DMS153 treated with DMSO at 0.1 percent for 48 hours (cell line): ENCODE measurements at regions not wholly inside any gene's neighbourhood (a gene's known extent, or its start where the extent isn't known, plus 50 kb on each side); places are given as distances from the start of the nearest gene placed in this dataset.
"Not testable (repeated sequence)": the region's sequence is repeated elsewhere in the genome, so short reads cannot be mapped to it uniquely, and the experiment has no call there.

Source experiments
- DNase-seq: peaks from one replicate; lab custom pipeline; 2025; ENCODE audit not compliant: unreplicated experiment; lab: John Stamatoyannopoulos, UW

DNA sequence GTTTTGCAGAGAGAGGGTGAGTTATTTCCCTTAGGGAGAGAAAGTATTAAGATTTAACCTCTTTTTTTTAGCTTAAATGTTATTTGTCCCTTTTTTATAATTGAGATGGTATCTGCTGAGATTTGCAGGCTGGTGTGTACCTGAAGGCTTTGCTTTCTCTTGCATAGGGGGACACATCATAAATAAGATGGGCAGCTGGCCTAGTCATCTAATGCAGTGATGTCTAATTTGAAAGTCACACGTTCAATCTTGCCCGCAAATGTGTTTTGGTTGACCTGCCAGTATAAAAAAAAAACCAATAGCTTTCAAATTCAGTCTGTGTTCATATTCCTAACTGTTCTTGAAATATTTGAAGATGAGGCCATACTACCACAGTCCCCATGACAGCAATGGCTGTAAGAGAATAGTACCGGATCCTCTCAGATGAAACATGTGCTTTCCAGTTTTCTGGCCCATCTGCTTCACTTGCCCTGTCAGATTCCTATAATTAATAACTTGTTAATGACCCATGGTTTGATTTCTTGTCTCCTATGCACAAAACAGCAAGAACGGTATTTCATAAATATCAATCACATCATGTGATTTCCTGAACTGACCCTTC is 914.2 kb downstream of the IPMK start:
- no peak for DNase-seq

DNA sequence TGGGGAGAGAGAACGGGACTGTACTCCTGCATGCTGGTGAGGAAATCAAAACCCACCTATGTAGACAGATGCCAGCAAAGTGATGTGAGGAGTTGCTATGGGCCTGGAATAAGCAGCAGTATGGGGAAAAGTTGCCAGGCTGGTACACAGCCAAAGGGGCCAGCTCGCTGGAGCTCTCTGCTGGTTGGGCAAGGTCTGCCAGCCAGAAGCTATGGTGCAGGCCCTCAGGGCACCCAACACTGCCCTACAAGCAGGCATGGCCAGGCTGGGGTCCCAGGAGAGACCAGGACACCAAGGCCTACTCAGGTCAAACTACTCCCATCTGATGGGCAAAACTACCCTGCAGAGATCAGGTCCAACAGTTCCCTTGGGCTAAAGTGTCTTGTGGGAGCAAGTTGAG is 916.6 kb downstream of the IPMK start:
- no peak for DNase-seq

DNA sequence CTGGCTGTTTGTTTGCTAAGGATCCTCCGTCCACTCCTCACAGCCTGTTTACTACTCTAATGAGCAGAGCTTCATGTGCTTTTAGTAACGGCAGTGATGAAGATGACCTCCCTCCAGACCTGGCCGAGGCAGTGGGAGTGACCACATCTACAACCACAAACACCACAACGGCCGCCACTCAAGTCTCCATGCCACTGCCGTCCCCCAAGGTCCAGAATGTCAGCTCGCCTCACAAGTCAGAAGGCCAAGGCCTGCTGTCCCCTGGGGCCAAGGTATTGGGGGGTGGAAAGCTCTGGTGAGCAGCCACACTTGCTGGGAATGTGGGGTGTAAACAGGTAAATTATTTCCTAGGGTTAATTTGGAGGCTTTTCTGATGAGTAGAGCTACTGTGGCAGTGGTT is 926.4 kb downstream of the IPMK start:
- no peak for DNase-seq

DNA sequence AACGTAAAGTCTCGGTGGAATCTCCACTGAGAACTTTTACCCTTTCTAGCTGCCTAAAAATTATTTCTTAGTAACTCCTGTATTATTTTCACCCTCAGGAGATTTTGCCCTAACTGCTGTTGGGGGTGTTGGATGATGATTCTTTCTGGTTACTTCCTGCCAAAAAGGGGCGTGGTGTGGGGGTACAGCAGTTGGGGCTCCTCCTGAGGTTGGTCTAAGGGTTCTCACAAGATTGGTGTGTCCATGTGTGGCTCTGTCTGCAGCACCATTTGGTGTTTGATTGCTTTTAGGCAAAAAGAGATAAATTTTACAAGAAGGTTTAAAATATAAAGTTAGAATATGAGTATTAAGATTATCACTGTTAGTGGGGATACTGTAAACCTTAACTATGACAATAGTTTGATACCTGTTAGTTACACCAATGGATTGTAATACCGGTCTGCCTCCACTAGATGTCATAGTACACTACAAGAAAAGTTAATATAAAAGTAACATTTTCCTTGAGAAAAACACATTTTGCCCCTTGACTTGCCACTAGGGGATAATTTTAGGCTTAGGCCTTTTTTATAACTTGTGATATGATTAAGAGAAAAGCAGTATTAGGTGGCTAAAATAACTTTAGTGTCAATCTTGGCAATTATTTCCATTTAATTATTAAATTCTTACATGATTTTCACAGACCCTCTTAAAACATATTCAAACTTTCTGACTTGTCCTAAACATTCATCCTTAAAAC is 928.7 kb downstream of the IPMK start:
- peak; percentile 27 for DNase-seq

DNA sequence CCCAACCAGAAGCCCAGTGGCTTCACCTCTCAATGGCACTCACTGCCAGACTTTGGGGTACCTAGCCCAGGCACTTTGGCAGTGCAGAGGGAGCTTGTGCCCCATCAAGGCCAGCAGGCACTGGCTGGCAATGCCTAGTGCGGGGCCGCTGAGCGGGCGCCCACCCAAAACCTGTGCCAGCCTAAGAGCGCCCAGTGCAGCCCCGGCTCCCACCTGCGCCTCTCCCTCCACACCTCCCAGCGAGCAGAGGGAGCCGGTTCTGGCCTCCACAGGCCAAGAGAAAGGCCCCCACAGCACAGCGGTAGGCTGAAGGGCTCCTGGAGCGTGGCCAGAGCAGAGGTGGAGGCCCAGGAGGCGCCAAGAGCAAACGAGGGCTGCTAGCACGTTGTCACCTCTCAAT is 930.8 kb downstream of the IPMK start:
- DNase-seq: no peak

DNA sequence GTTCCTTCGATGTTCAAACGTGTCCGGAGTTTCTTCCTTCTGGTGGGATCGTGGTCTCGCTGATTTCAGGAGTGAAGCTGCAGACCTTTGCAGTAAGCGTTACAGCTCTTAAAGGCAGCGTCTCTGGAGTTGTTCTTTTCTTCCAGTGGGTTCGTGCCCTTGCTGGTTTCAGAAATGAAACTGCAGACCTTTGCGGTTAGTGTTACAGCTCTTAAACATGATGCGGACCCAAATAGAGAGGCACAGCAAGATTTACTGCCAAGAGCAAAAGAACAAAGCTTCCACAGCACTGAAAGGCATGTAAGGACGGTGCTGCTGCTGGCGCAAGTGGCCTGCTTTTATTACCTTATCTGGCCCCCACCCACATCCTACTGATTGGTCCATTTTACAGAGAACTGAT is 931.4 kb downstream of the IPMK start:
- DNase-seq: no peak

DNA sequence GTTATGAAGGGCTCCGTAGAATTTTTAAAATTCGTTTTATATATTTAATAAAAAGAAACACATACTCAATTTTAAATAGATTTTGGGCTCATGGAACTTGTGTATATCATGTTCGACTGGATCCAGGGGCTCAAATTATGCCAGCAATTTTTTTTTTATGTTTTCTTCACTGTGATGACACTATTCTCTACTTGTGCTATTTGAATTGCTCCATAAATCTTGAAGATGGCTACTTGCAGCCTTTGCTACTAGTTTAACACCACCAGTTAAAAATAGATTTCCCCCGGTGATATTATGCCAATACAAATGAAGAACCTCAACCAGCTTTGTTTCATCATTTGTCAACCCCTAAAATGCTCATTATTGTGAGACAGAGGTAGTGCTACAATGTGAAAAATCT is 933.2 kb downstream of the IPMK start:
- no peak for DNase-seq

DNA sequence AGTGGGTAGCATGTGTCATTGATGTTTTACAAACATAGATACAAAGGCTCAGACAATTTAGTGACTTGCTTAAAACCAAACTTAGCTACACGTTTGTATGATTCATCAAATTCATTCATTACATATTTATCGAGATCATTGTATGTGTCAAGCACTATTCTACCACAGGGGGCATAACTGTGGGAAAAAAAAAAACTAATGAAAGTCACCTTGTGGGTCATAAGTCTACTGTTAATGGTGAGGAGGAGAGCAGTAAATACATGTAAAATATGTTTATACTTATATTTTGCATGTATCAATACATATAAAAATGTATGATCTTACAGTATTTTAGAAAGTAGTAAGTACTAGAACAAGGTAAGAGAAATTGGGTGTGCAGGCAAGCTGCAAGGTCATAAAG is 933.8 kb downstream of the IPMK start:
- no peak for DNase-seq

DNA sequence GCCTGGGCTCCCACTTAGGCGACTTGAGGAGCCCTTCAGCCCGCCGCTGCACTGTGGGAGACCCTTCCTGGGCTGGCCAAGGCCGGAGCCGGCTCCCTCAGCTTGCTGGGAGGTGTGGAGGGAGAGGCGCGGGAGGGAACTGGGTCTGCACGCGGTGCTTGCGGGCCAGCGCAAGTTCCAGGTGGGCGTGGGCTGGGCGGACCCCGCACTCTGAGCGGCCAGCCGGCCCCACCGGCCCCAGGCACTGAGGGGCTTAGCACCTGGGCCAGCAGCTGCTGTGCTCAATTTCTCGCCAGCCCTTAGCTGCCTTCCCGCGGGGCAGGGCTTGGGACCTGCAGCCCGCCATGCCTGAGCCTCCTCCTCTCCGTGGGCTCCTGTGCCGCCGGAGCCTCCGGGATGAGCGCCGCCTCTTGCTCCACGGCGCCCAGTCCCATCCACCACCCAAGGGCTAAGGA is 946.3 kb downstream of the IPMK start:
- not testable (repeated sequence) for DNase-seq

DNA sequence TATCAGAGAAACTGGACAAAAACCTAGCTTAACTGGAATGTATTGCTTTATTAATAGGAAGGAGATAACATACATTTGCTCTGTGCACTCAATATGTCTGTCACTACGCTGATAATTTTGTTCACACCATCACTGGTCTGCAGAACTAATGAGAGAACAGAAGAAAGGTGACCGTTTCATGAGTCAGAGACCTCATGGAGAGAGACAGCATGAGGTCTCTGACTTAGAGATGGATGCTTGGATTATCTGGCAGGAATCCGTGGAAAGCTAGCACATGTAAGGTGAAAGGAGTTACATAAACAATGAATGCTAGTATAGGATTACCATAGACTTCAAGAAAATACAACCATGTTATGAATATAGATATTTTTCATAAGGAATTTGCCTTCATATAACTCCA is 947.3 kb downstream of the IPMK start:
- no peak for DNase-seq

DNA sequence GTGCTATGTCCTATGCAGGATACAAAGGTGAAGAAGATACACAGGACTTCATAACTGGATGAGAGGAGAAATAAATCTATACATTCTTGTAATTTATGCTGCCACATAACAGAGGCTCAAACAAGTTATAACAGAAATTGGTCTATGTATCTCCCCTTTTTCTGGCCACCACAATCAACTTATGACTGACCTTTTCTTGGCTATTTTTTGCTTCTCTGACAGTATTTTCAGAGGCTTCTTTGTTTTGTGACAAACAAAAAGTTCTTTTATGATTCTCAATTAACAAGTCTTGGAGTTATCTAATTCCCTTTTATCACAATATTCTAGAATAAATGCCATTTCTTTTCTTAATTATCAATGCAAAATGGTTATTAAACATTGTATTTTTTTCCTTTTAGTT is 953.0 kb upstream of the ZWINT start:
- no peak for DNase-seq

DNA sequence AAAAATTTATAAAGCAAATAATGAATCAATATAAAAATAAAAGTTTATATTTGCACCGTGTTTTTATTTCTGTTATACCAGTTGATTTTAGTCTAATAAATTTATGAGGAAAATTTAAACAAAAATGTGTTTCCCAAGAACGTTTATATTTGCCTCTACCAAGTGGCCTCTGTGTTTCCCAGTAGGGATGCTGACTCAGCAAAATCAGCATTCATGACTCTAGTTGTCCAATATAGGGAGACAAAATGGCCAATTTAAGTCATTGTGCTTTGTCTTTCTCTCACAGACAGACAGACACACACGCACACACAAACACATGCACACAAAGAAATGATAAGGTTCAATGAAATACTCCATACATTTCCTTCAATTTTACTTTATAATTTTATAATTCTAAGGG is 942.5 kb upstream of the ZWINT start:
- no peak for DNase-seq

DNA sequence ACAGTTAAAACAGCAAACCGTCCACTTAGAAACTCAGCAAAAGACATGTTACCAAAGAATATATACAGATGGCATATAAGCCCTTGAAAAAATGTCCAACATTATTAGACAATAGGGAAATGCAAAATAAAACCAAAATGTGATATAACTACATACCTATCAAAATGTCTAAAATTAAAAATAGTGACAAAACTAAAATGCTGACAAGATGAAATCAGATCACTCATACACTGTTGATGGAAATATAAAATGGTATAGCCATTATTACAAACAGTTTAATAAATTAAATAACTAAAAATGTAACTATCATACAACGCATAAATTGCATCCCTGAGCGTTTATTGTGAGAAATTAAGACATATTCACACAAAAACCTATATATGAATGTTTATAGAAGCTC is 939.7 kb upstream of the ZWINT start:
- DNase-seq: no peak

DNA sequence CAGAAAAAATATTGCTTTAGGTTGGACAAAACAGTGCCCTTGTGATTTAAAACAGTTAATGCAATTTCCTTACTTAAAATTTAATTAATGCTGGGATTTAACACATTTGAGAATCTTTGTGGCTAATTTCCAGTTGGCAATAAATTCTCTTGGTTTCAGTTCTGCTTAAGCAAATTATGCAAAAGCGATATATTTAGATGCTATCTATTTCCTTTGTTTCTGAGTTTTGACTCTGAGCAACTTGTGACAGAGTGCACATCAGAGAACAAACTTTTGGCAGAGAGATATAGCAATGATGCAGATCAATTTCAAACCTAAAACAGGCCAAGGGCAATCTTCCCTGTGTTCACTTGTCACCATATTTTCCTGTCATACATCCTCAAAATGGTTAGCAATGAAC is 933.6 kb upstream of the ZWINT start:
- DNase-seq: no peak

DNA sequence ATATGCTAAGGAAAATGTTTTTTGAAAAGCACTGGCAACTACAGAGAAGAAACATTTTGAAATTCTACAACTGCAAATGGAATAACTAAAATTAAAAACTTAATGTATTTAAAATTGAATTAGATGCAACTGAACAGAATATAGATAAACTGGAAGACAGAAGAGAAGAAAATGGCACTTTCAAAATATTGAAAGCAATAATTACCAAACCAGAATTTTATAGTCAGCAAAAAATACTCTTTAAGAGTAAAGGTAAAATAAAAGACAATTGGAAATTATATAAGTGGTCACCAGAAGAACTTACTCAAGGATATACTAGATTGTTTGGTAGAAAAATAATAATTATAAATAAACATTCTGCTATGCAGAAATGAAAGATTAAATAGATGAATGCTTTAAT is 927.7 kb upstream of the ZWINT start:
- no peak for DNase-seq

DNA sequence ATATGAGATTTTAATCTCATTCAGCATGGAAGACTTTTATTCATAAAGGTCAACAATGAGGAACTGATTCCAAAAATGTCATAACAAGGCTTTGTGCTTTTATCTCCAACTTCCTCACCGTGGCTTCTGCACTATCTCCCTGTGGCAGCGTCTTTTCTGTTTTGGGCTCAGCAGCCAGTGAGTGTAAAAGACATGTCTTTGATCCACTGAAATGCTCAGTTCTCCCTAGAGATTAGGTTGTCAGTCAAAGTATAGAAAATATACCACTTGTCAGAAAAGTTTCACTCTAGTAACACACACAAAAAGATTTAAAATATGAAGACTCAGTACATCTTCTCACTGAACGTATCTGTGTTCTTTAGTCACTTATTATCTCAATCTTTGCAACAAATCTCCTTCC is 901.8 kb upstream of the ZWINT start:
- no peak for DNase-seq

DNA sequence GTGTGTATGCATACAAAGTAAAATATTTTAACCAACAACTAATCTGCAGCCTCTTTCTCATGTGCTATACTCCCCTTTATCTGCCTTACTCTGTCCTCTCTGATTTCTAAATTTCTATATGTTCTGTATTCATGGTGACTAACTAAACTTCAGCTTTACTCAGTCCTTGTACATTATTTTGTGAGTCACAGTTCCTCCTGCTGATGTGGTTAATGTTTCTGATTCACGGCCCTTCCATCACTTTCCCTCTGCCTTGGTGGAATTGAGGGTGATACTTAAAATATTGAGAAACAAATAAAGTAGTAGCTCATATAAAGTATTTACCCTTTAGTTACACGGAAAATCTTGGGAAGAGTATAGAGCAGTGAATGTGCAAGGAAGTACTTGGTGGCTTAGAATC is 899.1 kb upstream of the ZWINT start:
- no peak for DNase-seq

DNA sequence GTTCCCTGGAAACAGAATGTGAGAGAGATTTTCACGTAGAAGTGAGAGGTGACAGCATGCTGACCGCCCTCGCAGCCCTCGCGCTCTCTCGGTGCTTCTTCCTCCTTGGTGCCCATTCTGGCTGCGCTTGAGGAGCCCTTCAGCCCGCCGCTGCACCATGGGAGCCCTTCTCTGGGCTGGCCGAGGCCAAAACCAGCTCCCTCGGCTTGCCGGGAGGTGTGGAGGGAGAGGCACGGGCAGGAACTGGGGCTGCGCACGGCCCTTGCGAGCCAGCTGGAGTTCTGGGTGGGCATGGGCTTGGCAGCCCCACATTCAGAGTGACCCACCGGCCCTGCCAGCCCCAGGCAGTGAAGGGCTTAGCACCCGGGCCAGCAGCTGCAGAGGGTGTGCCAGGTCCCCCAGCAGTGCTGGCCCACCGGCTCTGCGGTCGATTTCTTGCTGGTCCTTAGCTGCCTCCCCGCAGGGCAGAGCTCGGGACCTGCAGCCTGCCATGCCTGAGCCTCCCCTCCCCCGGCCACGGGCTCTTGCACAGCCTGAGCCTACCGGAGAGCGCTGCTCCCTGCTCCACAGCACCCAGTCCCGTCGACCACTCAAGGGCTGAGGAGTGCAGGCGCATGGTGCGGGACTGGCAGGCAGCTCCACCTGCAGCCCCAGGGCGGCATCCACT is 888.7 kb upstream of the ZWINT start:
- no peak for DNase-seq

DNA sequence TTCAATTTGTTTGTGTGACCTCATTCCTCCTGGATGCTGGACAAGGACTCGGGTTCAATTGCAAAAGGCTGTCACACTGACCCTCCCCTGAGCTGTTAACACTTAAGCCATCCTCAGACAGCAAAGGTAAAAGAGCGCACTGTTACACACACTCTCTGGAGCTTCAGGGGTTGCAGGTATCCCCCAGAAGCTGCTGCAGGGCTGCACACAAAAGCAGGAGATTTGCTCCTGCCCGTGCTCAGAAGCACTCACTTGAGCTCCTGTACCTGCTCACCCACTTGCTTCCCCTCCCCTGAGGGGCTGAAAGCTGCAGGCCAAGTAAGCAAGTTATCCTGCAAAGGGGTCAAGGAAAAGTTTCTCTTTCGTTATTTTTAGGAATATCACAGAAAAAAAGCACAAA is 886.2 kb upstream of the ZWINT start:
- no peak for DNase-seq

DNA sequence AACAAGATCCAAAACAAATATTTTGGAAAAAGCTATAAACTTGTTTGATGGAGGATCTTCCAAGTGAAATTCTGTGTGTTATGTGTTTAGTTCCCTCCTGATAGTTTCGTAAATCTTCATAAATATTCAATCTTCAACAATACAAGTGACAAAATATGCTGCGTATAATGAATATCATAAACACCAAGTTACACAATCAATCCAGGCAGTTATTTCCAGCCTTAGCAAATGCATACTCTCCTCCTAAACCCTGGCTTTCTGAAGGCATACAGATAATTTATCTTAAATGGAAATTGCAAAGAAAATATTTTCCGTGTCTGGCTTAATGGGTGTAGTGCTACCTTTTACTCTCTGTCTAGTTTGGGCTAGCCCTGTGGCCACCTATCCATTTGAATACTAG is 864.9 kb upstream of the ZWINT start:
- no peak for DNase-seq

DNA sequence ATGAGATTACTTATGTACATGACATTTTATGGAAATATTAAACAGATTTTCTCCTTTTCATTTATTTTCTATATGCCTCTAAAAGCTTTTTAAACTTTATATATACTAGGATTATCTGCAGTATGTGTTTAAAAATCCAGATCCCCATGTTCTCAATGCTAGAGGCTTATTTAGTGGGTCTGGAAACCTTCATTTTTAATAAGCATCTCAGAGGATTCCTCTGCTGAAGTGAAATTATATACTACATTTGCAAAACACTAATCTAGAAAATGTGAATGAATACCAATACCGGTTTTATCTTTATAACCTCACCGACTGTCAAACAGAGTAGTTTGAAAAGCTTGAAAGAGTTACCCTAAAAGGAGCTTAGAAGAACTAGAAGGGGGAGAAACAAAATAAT is 863.8 kb upstream of the ZWINT start:
- no peak for DNase-seq

DNA sequence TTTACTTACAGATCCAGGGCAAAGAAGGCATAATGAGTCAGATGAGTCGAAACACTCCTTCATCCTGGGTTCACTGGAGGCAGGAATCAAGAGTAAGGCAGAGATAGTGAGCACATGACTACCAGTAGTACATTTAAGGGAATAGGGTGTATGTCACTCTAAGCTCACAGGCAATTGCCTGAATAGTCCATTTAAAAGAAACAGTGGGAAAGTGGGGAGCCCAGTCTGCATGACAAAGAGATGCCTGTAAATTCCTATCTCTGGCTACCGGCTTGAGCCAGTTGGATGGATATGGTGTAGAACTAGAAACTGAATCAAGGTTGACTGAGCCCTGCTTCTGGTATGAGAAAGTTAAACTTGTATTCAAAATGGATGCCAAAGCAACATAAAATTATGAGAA is 861.5 kb upstream of the ZWINT start:
- no peak for DNase-seq

DNA sequence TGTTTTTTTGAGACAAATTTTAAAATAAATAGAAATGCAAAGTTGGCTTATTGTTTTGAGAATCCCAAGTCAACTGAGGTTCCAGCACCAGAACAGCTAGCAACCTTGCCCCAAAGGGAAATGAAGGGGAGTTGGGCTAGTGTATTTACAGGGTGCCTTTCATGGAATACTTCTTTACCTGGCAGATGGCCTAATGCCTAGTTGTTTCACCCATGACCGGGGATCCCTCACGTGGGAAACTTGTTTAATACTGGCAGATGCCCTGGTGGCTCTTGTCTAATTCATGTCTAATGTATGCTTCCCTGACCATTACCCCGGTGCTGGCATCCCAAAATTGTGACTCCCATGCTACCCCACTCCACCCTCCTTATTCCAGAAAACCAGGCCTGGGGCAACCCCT is 861.1 kb upstream of the ZWINT start:
- DNase-seq: no peak
